ENCODE measurements at regions not wholly inside any gene's neighbourhood (a gene's known extent, or its start where the extent isn't known, plus 50 kb on each side); places are given as distances from the start of the nearest gene placed in this dataset.

DNA sequence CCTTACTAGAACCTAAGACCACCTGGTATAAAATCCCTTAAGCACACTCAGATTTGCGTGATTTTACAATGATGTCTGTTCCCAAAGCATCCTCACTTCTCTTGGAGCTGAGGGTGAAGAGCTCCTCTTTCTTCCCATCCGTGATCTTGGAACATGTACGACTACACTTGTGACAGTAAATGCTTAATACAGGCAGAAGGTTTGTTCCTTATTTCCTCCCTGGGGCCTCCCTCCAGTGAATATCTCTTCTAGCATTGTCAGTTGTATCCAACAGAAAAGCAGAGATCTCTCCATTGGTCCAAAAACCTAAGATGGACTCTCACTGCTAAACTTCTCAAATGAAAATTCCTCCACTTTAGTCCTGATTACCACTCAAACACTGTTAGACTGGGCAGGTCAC is 103.6 kb upstream of the VPREB1 start:
- no peaks in the 10 kb centered on the region for H3K36me3 Mint-ChIP-seq (ENCODE audit: low read depth)
- CTCF ChIA-PET: no interaction called here
- no peak overlapping the region for H3K27ac Mint-ChIP-seq

DNA sequence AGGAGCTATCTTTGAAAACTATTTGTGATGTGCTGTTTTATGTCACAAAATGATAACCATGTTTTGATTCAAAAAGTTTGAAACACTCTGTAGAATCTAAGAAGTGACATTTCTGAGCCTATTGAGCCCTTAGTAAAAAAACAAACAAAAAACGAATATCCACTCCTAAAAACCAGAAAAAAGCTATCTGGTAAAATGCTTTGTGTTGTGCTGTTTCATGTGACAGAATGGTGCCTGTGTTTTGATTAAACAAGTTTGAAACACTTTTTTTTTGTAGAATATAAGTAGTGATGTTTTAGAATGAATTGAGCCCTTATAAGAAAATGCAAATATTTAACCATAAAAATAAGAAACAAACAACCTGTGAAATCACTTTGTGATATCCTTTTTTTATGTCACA is 105.2 kb upstream of the VPREB1 start:
- H3K27ac Mint-ChIP-seq: no peak overlapping the region
- ATAC-seq (no peak), DNase-seq (no peak)
- H3K4me3 Mint-ChIP-seq: no peak overlapping the region
- no peaks in the 10 kb centered on the region for H3K36me3 Mint-ChIP-seq (ENCODE audit: low read depth)
- no peaks in the 10 kb centered on the region for H3K4me1 Mint-ChIP-seq (ENCODE audit: low read depth)
- POLR2A ChIA-PET: no interaction called here
- H3K9me3 Mint-ChIP-seq (ENCODE audit: insufficient read depth): no peaks in the 10 kb centered on the region
- peaks cover 36% of the 10 kb centered on the region for H3K27me3 Mint-ChIP-seq (ENCODE audit: low read depth)
- CTCF ChIA-PET: no interaction called here

More for the DNA sequence above, 103.6 kb upstream of the VPREB1 start:
- Mint-ChIP-seq H3K4me3 (no peak overlapping the region), H3K27me3 (ENCODE audit: low read depth) (peaks cover 36% of the 10 kb centered on the region), H3K9me3 (ENCODE audit: insufficient read depth) (no peaks in the 10 kb centered on the region), H3K4me1 (ENCODE audit: low read depth) (no peaks in the 10 kb centered on the region)
- DNase-seq (no peak), ATAC-seq (no peak)
- POLR2A ChIA-PET: no interaction called here

DNA sequence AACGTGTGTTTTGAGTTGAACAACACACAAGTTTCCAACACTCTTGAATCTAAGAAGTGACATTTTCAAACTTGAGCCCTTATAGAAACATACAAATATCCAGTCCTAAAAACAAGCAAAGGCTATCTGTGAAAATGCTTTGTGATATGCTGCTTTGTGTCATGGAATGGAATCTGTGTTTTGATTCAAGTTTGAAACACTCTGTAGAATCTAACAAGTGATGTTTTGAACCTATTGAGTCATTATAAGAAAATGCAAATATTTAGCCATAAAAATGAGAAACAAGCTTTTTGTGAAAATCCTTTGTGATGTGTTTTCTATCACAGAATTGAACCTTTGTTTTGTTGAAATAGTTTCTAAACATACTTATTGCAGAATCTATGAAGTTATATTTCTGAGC is 105.7 kb upstream of the VPREB1 start:
- H3K36me3 Mint-ChIP-seq (ENCODE audit: low read depth): no peaks in the 10 kb centered on the region
- H3K27ac Mint-ChIP-seq: no peak overlapping the region
- H3K4me3 Mint-ChIP-seq: no peak overlapping the region
- peaks cover 36% of the 10 kb centered on the region for H3K27me3 Mint-ChIP-seq (ENCODE audit: low read depth)
- ATAC-seq (no peak), DNase-seq (no peak)
- CTCF ChIA-PET: no interaction called here
- POLR2A ChIA-PET: no interaction called here
- no peaks in the 10 kb centered on the region for H3K4me1 Mint-ChIP-seq (ENCODE audit: low read depth)
- H3K9me3 Mint-ChIP-seq (ENCODE audit: insufficient read depth): no peaks in the 10 kb centered on the region

DNA sequence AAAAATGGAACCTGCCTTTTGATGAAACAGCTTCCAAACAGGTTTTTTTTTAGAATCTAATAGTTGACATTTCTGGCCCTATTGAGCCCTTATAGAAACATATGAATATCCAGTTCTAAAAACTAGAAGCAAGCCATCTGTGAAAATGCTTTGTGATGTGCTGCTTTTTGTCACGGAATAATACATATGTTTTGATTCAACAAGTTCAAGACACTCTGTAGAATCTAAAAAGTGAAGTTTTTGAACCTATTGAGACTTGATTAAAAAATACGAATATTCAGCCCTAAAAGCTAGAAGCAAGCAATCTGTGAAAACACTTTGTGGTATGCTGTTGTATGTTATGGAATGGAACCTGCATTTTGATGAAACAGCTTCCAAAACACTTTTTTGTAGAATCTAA is 106.7 kb upstream of the VPREB1 start:
- H3K4me3 Mint-ChIP-seq: no peak overlapping the region
- no peaks in the 10 kb centered on the region for H3K4me1 Mint-ChIP-seq (ENCODE audit: low read depth)
- H3K27me3 Mint-ChIP-seq (ENCODE audit: low read depth): peaks cover 31% of the 10 kb centered on the region
- no peak overlapping the region for H3K27ac Mint-ChIP-seq
- H3K9me3 Mint-ChIP-seq (ENCODE audit: insufficient read depth): no peaks in the 10 kb centered on the region
- CTCF ChIA-PET: interaction anchor here (1.5 to 3.8 kb wide), 3 partner anchors 19 to 70 kb away, joined by 4 to 15 read pairs (median 6); no protein-coding TSS in a partner anchor
- no peak for DNase-seq
- POLR2A ChIA-PET: no interaction called here
- ATAC-seq: no peak
- H3K36me3 Mint-ChIP-seq (ENCODE audit: low read depth): no peaks in the 10 kb centered on the region

DNA sequence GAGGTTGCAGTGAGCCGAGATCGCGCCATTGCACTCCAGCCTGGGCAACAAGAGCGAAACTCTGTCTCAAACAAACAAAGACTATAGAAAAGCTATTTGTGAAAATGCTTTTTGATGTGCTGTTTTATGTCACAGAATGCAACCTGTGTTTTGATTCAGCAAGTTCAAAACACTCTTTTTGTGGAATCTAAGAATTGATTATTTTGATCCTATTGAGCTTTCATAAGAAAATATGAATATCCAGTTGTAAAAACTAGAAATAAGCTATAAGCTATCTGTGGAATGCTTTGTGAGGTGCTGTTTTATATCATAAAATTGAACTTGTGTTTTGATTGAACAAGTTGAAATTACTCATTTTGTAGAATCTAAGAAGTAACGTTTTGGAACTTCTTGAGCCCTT is 110.7 kb upstream of the VPREB1 start:
- H3K9me3 Mint-ChIP-seq (ENCODE audit: insufficient read depth): no peaks in the 10 kb centered on the region
- no peak for DNase-seq
- peaks cover 14% of the 10 kb centered on the region for H3K27me3 Mint-ChIP-seq (ENCODE audit: low read depth)
- H3K36me3 Mint-ChIP-seq (ENCODE audit: low read depth): no peaks in the 10 kb centered on the region
- H3K27ac Mint-ChIP-seq: no peak overlapping the region
- H3K4me1 Mint-ChIP-seq (ENCODE audit: low read depth): peaks cover 5% of the 10 kb centered on the region
- no peak overlapping the region for H3K4me3 Mint-ChIP-seq
- ChIA-PET CTCF (interaction anchor here (1.1 to 1.8 kb wide), 3 partner anchors 23 to 73 kb away, joined by 3 to 5 read pairs (median 5); no protein-coding TSS in a partner anchor), POLR2A (no interaction called here)
- no peak for ATAC-seq

DNA sequence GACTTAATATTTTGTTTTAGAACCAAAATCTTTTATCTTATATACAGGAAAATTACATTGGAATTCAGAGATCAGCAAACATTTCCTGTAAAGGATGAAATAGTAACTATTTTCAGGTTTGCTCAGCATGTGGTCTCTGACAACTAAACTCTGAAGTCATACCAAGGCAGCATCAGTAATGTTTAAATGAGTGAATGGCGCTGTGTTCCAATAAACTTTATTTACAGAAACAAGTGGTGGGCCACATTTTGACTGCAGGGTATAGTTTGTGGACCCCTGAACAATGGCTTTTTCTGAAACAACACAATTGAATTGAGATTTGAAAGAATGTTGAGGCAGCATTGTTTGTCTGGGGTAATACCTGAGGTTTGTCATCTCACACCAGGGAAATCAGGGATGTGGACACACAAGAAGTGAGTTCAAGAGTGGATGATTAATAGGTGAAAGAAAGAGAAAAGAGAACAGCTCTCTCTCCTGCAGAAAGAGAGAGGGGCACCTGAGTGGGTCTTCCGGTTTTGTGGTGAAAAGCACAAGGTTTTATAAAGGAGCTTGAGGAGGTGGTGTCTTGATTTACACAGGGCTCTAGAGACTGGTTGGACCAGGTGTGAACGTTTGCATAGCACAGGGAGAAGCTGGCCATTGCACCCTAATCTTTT is 113.5 kb upstream of the VPREB1 start:
- Mint-ChIP-seq H3K9me3 (ENCODE audit: insufficient read depth) (no peaks in the 10 kb centered on the region), H3K27me3 (ENCODE audit: low read depth) (peaks cover 18% of the 10 kb centered on the region), H3K27ac (no peak overlapping the region), H3K36me3 (ENCODE audit: low read depth) (no peaks in the 10 kb centered on the region), H3K4me1 (ENCODE audit: low read depth) (peaks cover 5% of the 10 kb centered on the region), H3K4me3 (no peak overlapping the region)
- DNase-seq (no peak), ATAC-seq (no peak)
- CTCF ChIA-PET: interaction anchor here (1.5 to 1.6 kb wide), 2 partner anchors 20 to 64 kb away, joined by 3 to 5 read pairs; no protein-coding TSS in a partner anchor
- POLR2A ChIA-PET: no interaction called here

DNA sequence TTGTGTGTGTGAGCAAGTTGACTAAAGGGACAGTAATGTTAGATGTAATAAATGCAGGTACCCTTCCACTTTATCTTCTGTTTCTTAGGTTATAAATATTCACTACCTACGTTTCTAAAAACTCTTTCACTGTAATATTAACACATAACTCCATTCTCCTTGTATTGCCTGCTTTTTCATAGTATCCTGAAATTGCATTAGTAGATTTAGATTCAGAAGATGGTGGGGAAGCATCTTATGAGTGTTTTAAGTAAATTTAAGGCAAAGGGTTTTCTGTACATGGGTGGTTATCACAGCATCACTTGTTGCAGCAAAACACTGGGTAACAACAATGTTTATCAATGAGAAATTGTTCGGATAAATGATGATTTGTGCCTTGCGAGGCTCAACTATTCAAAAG is 115.2 kb upstream of the VPREB1 start:
- Mint-ChIP-seq H3K27ac (no peak overlapping the region), H3K36me3 (ENCODE audit: low read depth) (no peaks in the 10 kb centered on the region), H3K4me1 (ENCODE audit: low read depth) (peaks cover 8% of the 10 kb centered on the region), H3K9me3 (ENCODE audit: insufficient read depth) (no peaks in the 10 kb centered on the region), H3K4me3 (no peak overlapping the region), H3K27me3 (ENCODE audit: low read depth) (peaks cover 18% of the 10 kb centered on the region)
- ChIA-PET POLR2A (no interaction called here), CTCF (no interaction called here)
- no peak for ATAC-seq
- no peak for DNase-seq

DNA sequence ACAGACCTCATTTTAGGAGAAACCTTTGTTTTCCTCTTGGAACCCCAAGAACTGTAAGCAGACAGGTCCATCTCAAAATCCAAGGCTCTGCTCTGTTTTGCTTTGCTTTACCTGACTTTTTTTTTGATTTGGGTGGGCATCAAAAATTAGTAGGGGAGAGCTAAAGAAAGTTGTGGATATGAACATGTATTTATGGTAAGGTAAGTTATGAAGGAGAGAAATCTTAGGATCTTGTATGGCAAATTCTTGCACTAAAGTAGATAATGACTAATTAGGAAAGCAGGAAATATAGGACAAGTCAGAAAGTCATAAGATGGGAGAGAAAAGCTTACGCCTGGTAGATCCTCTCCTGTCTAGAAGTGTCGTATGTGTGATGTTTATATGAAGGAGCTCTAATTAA is 116.1 kb upstream of the VPREB1 start:
- ATAC-seq (no peak), DNase-seq (no peak)
- no peak overlapping the region for H3K4me3 Mint-ChIP-seq
- H3K27ac Mint-ChIP-seq: no peak overlapping the region
- peaks cover 8% of the 10 kb centered on the region for H3K4me1 Mint-ChIP-seq (ENCODE audit: low read depth)
- peaks cover 19% of the 10 kb centered on the region for H3K27me3 Mint-ChIP-seq (ENCODE audit: low read depth)
- CTCF ChIA-PET: interaction anchor here (1.4 kb wide), 1 partner anchor 295 kb away, joined by 3 read pairs; no protein-coding TSS in a partner anchor
- no peaks in the 10 kb centered on the region for H3K36me3 Mint-ChIP-seq (ENCODE audit: low read depth)
- H3K9me3 Mint-ChIP-seq (ENCODE audit: insufficient read depth): no peaks in the 10 kb centered on the region
- POLR2A ChIA-PET: no interaction called here

DNA sequence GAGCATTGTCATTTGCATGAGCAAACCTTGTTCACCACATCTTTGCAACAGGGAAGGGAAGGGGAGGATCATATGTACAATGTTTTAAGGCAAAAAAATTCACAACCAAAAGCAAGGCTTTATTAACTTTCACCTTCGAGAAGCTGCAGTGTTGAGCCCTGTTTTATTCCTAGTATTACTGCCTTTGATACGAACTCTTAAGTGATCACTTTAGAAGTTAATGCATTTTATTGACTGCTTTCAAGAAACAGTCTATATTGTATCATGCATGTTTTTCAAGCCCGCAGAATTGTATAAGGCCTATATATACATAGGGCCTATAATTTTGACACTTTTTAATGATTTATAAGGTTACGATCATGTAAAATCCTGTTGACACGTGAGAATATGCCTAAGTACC is 117.5 kb upstream of the VPREB1 start:
- H3K27ac Mint-ChIP-seq: no peak overlapping the region
- H3K4me3 Mint-ChIP-seq: no peak overlapping the region
- H3K4me1 Mint-ChIP-seq (ENCODE audit: low read depth): peaks cover 8% of the 10 kb centered on the region
- ATAC-seq: no peak
- peaks cover 20% of the 10 kb centered on the region for H3K27me3 Mint-ChIP-seq (ENCODE audit: low read depth)
- no peak for DNase-seq
- ChIA-PET CTCF (interaction anchor here (0.9 to 1.4 kb wide), 3 partner anchors 8 to 296 kb away, joined by 3 read pairs; no protein-coding TSS in a partner anchor), POLR2A (no interaction called here)
- no peaks in the 10 kb centered on the region for H3K9me3 Mint-ChIP-seq (ENCODE audit: insufficient read depth)
- H3K36me3 Mint-ChIP-seq (ENCODE audit: low read depth): no peaks in the 10 kb centered on the region

DNA sequence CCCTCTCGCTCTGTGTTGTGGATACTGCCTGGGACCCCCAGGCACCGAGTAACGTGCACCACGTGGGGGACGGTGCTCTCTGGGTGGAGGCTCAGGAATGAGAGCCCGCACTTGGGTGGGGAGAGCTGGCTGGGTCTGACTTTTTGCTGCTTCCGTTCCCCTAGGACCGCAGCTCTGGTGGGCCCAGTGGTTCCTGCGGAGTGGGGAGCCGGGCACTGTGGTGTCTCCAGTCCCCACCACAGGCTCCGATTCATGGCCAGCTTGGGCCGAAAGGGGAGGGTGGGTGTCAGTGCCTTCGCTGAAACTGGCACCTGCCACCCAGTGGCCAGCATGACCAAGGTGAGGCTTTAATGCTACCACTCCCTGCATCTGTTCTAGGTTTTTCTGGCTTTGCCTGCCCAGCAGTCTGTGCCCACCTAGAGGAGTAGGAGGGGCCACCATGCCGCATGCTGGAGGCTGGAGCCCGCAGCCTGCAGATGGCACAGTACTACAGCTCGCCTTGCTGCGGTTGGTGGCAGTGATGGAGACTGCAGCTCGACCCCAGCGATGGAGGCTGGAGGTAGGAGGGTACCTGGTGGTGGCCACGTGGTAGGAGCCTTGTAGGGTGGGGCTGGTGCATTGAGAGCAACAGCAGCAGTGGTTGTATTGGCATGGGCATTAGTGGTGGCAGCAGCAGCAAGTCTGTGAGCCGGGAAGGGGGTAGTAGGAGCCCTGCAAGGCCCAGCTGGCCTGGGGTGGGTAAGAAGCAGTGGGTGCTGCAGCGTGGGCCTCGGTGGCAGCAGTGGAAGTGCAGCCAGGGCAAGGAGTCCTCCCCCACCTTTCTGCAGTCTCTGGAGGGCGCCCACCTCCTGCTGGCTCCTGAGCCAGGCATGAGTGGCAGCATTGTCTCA is 118.8 kb upstream of the VPREB1 start:
- Mint-ChIP-seq H3K9me3 (ENCODE audit: insufficient read depth) (no peaks in the 10 kb centered on the region), H3K36me3 (ENCODE audit: low read depth) (no peaks in the 10 kb centered on the region), H3K27me3 (ENCODE audit: low read depth) (peaks cover 15% of the 10 kb centered on the region), H3K4me3 (no peak overlapping the region), H3K4me1 (ENCODE audit: low read depth) (peaks cover 3% of the 10 kb centered on the region), H3K27ac (no peak overlapping the region)
- DNase-seq (no peak), ATAC-seq (no peak)
- ChIA-PET POLR2A (no interaction called here), CTCF (no interaction called here)

DNA sequence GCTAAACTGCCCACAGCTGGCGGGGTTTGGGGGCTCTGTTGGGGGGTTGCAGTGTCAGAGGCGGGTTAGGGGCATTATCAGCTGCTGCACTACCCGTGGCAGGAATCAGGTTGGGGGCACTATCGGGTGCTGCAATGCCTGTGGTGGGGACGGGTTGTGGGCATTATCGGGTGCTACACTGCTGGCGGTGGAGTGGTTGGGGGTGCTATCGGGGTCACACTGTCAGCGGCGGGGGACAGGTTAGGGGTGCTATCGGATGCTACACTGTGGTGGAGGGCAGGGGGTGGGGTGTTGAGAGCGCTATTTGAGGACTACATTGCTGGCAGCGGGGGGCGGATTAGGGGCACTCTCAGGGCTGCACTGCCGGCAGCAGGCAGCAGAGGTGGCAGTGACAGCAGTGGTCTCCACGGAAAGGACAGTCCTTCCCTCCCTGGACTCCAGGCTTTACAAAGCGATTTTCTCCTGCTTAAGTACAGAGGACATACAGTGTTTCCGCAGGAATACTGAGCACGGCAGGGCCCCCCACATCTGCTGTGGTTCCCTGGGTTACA is 119.5 kb upstream of the VPREB1 start:
- Mint-ChIP-seq H3K9me3 (ENCODE audit: insufficient read depth) (no peaks in the 10 kb centered on the region), H3K4me1 (ENCODE audit: low read depth) (peaks cover 3% of the 10 kb centered on the region), H3K36me3 (ENCODE audit: low read depth) (no peaks in the 10 kb centered on the region), H3K27ac (no peak overlapping the region), H3K27me3 (ENCODE audit: low read depth) (peaks cover 15% of the 10 kb centered on the region), H3K4me3 (no peak overlapping the region)
- DNase-seq: no peak
- ATAC-seq: no peak
- ChIA-PET CTCF (no interaction called here), POLR2A (no interaction called here)

DNA sequence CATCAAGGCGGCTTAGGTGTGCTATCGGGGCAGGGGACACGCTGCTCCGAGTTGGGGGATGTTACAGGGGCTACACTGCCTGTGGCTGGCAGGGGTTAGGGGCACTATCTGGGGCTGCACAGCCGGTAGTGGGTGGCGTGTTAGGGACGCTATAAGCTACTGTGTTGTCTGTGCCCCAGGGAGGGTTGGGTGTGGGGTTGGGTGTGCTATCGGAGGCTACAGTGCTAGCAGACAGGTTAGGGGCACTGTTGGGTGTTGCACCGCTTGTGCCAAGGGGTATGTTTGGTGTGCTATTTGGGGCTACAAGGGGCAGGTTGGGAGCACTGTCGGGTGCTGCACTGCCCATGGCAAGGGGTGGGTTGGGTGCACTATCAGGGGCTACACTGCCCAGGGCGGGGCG is 120.2 kb upstream of the VPREB1 start:
- Mint-ChIP-seq H3K27ac (no peak overlapping the region), H3K4me1 (ENCODE audit: low read depth) (peaks cover 3% of the 10 kb centered on the region), H3K27me3 (ENCODE audit: low read depth) (peaks cover 15% of the 10 kb centered on the region), H3K4me3 (no peak overlapping the region), H3K36me3 (ENCODE audit: low read depth) (no peaks in the 10 kb centered on the region), H3K9me3 (ENCODE audit: insufficient read depth) (no peaks in the 10 kb centered on the region)
- ATAC-seq (no peak), DNase-seq (no peak)
- ChIA-PET CTCF (no interaction called here), POLR2A (no interaction called here)
